HG02884 (cell line): ENCODE measurements at regions not wholly inside any gene's neighbourhood (a gene's known extent, or its start where the extent isn't known, plus 50 kb on each side); places are given as distances from the start of the nearest gene placed in this dataset.

Experiments
- ATAC-seq: cut with Tn5 transposase; IDR thresholded peaks from one replicate; pipeline ENCODE4 v1.9.1; 2021; ENCODE audit warnings: mild to moderate bottlenecking, moderate library complexity; ENCODE audit not compliant: unreplicated experiment

GRCh38 chr3:148435534-148435933 lies 262.2 kb upstream of the AGTR1 start:
- ATAC-seq, result no peak

- ATAC-seq, result no peak
Observed at GRCh38 chr3:148439254-148439822, 258.4 kb upstream of the AGTR1 start.

GRCh38 chr3:148441191-148441590 lies 256.5 kb upstream of the AGTR1 start:
- ATAC-seq, result no peak

GRCh38 chr3:148450819-148451218 lies 246.9 kb upstream of the AGTR1 start:
- ATAC-seq, result no peak

- no peak for ATAC-seq
Observed at GRCh38 chr3:148451969-148452368, 245.7 kb upstream of the AGTR1 start.

GRCh38 chr3:148453781-148454191 lies 243.9 kb upstream of the AGTR1 start:
- ATAC-seq, result no peak

- no peak for ATAC-seq
Observed at GRCh38 chr3:148455098-148455497, 242.6 kb upstream of the AGTR1 start.

- ATAC-seq, result no peak
Observed at GRCh38 chr3:148457886-148458285, 239.8 kb upstream of the AGTR1 start.

- ATAC-seq, result no peak
Observed at GRCh38 chr3:148459931-148460513, 237.7 kb upstream of the AGTR1 start.

GRCh38 chr3:148460686-148461085 lies 237.0 kb upstream of the AGTR1 start:
- ATAC-seq, result no peak

GRCh38 chr3:148464246-148464645 lies 233.5 kb upstream of the AGTR1 start:
- no peak for ATAC-seq

GRCh38 chr3:148466143-148466542 lies 231.6 kb upstream of the AGTR1 start:
- no peak for ATAC-seq

- ATAC-seq, result no peak
Observed at GRCh38 chr3:148466980-148467740, 230.5 kb upstream of the AGTR1 start.

GRCh38 chr3:148477375-148477774 lies 220.3 kb upstream of the AGTR1 start:
- ATAC-seq, result no peak

GRCh38 chr3:148493631-148494030 lies 204.1 kb upstream of the AGTR1 start:
- ATAC-seq, result no peak

GRCh38 chr3:148494451-148494850 lies 203.3 kb upstream of the AGTR1 start:
- ATAC-seq, result no peak

- no peak for ATAC-seq
Observed at GRCh38 chr3:148500881-148501280, 196.8 kb upstream of the AGTR1 start.

- ATAC-seq, result no peak
Observed at GRCh38 chr3:148510116-148510515, 187.6 kb upstream of the AGTR1 start.

GRCh38 chr3:148510561-148510960 lies 187.1 kb upstream of the AGTR1 start:
- no peak for ATAC-seq

GRCh38 chr3:148512648-148513047 lies 185.1 kb upstream of the AGTR1 start:
- ATAC-seq, result no peak

- no peak for ATAC-seq
Observed at GRCh38 chr3:148513096-148513543, 184.6 kb upstream of the AGTR1 start.

- no peak for ATAC-seq
Observed at GRCh38 chr3:148518520-148518919, 179.2 kb upstream of the AGTR1 start.
